Muscle of leg (tissue), 3 donors: ENCODE measurements at regions not wholly inside any gene's neighbourhood (a gene's known extent, or its start where the extent isn't known, plus 50 kb on each side); places are given as distances from the start of the nearest gene placed in this dataset.
A peak's percentile ranks its signal among the peaks of the same experiment; 100 is the strongest.
"Not testable (repeated sequence)": the region's sequence is repeated elsewhere in the genome, so short reads cannot be mapped to it uniquely, and the experiment has no call there.

Experiments used
- DNase-seq: peaks from one replicate; pipeline ENCODE4 v3.0.0; 2013
- H3K27ac ChIP-seq: one replicate; pipeline ENCODE4 v1.5.1; 2013; ENCODE audit warnings: mild to moderate bottlenecking, low read length, control low read depth
- H3K27me3 ChIP-seq: one replicate; pipeline ENCODE4 v1.6.1; 2013; ENCODE audit warnings: low read length; ENCODE audit not compliant: control insufficient read depth, insufficient read depth
- H3K36me3 ChIP-seq: one replicate; pipeline ENCODE4 v1.6.1; 2013; ENCODE audit warnings: low read length; ENCODE audit not compliant: control insufficient read depth, insufficient read depth
- H3K4me1 ChIP-seq: one replicate; pipeline ENCODE4 v1.6.1; 2013; ENCODE audit warnings: low read length; ENCODE audit not compliant: control insufficient read depth, insufficient read depth
- H3K4me3 ChIP-seq: one replicate; pipeline ENCODE4 v1.5.1; 2013; ENCODE audit warnings: low read length, control low read depth
- H3K9me3 ChIP-seq: replicated peaks from 2 replicates; pipeline ENCODE4 v1.6.1; 2013; ENCODE audit warnings: low read depth, low read length; ENCODE audit not compliant: control insufficient read depth
- WGBS: methylation state at CpG from one replicate; pipeline ENCODE4 v1.1.5; 2013; ENCODE audit warnings: missing lambda C conversion rate; ENCODE audit not compliant: insufficient coverage; 5-methylcytosine and 5-hydroxymethylcytosine counted together

- DNase-seq: no peak
- H3K27ac ChIP-seq: no peak overlapping the region
- H3K9me3 ChIP-seq: no peaks in the 10 kb centered on the region
- no peak overlapping the region for H3K4me3 ChIP-seq
- no peaks in the 10 kb centered on the region for H3K27me3 ChIP-seq
- WGBS: 71% methylated on average over 1 of the region's 2 CpGs
- H3K36me3 ChIP-seq: no peaks in the 10 kb centered on the region
- H3K4me1 ChIP-seq: no peaks in the 10 kb centered on the region
Measured at GRCh38 chr16:26382586-26382985, 684.1 kb upstream of the C16orf82 start.

- DNase-seq: no peak
- no peaks in the 10 kb centered on the region for H3K4me1 ChIP-seq
- H3K27ac ChIP-seq: no peak overlapping the region
- no peak overlapping the region for H3K4me3 ChIP-seq
- WGBS: no CpG with 5 or more reads among the region's 3 CpGs
- no peaks in the 10 kb centered on the region for H3K27me3 ChIP-seq
- H3K9me3 ChIP-seq: no peaks in the 10 kb centered on the region
- H3K36me3 ChIP-seq: no peaks in the 10 kb centered on the region
Measured at GRCh38 chr16:26386096-26386495, 680.6 kb upstream of the C16orf82 start.

- no peaks in the 10 kb centered on the region for H3K9me3 ChIP-seq
- no peak overlapping the region for H3K27ac ChIP-seq
- no peak overlapping the region for H3K4me3 ChIP-seq
- H3K27me3 ChIP-seq: no peaks in the 10 kb centered on the region
- H3K4me1 ChIP-seq: no peaks in the 10 kb centered on the region
- no peak for DNase-seq
- no peaks in the 10 kb centered on the region for H3K36me3 ChIP-seq
Measured at GRCh38 chr16:26391833-26392232, 674.9 kb upstream of the C16orf82 start.

- no peaks in the 10 kb centered on the region for H3K9me3 ChIP-seq
- WGBS: no CpG with 5 or more reads among the region's 5 CpGs
- H3K4me1 ChIP-seq: no peaks in the 10 kb centered on the region
- no peak overlapping the region for H3K27ac ChIP-seq
- H3K36me3 ChIP-seq: no peaks in the 10 kb centered on the region
- no peak overlapping the region for H3K4me3 ChIP-seq
- H3K27me3 ChIP-seq: no peaks in the 10 kb centered on the region
- no peak for DNase-seq
Measured at GRCh38 chr16:26394409-26394808, 672.3 kb upstream of the C16orf82 start.

- DNase-seq: no peak
- H3K27ac ChIP-seq: no peak overlapping the region
- WGBS: 83% methylated on average over 13 of the region's 13 CpGs
- H3K27me3 ChIP-seq: no peaks in the 10 kb centered on the region
- H3K9me3 ChIP-seq: no peaks in the 10 kb centered on the region
- H3K36me3 ChIP-seq: no peaks in the 10 kb centered on the region
- no peak overlapping the region for H3K4me3 ChIP-seq
- no peaks in the 10 kb centered on the region for H3K4me1 ChIP-seq
Measured at GRCh38 chr16:26395700-26396099, 671.0 kb upstream of the C16orf82 start.

- DNase-seq: peak; percentile 12
- 29% methylated on average over 2 of the region's 3 CpGs for WGBS
- H3K27me3 ChIP-seq: no peaks in the 10 kb centered on the region
- H3K4me3 ChIP-seq: no peak overlapping the region
- no peak overlapping the region for H3K27ac ChIP-seq
- H3K4me1 ChIP-seq: no peaks in the 10 kb centered on the region
- H3K9me3 ChIP-seq: no peaks in the 10 kb centered on the region
- no peaks in the 10 kb centered on the region for H3K36me3 ChIP-seq
Measured at GRCh38 chr16:26396511-26397235, 670.1 kb upstream of the C16orf82 start.

- Histone ChIP-seq H3K9me3 (no peaks in the 10 kb centered on the region), H3K4me3 (no peak overlapping the region), H3K27ac (no peak overlapping the region), H3K4me1 (no peaks in the 10 kb centered on the region), H3K36me3 (no peaks in the 10 kb centered on the region), H3K27me3 (no peaks in the 10 kb centered on the region)
- peak; percentile 24 for DNase-seq
- no CpG with 5 or more reads among the region's 3 CpGs for WGBS
Measured at GRCh38 chr16:26413780-26414179, 652.9 kb upstream of the C16orf82 start.

GRCh38 chr16:26419458-26419857 is 647.3 kb upstream of the C16orf82 start:
- not testable (repeated sequence) for H3K36me3 ChIP-seq, H3K27ac ChIP-seq, H3K4me3 ChIP-seq, H3K4me1 ChIP-seq, H3K27me3 ChIP-seq, H3K9me3 ChIP-seq, DNase-seq
- WGBS: 68% methylated on average over 8 of the region's 8 CpGs

- Histone ChIP-seq H3K4me1 (no peaks in the 10 kb centered on the region), H3K27ac (no peak overlapping the region), H3K9me3 (no peaks in the 10 kb centered on the region), H3K4me3 (no peak overlapping the region), H3K36me3 (no peaks in the 10 kb centered on the region), H3K27me3 (no peaks in the 10 kb centered on the region)
- DNase-seq: no peak
- WGBS: no CpG with 5 or more reads among the region's 2 CpGs
Measured at GRCh38 chr16:26430618-26431017, 636.1 kb upstream of the C16orf82 start.

GRCh38 chr16:26433807-26434206 is 632.9 kb upstream of the C16orf82 start:
- H3K27ac ChIP-seq: no peak overlapping the region
- no CpG with 5 or more reads among the region's 2 CpGs for WGBS

GRCh38 chr16:26441178-26441577 is 625.5 kb upstream of the C16orf82 start:
- Histone ChIP-seq H3K27me3 (no peaks in the 10 kb centered on the region), H3K4me3 (no peak overlapping the region), H3K36me3 (no peaks in the 10 kb centered on the region), H3K4me1 (no peaks in the 10 kb centered on the region), H3K27ac (no peak overlapping the region), H3K9me3 (no peaks in the 10 kb centered on the region)
- DNase-seq: no peak
- WGBS: no CpG with 5 or more reads among the region's 3 CpGs

More at GRCh38 chr16:26433807-26434206, 632.9 kb upstream of the C16orf82 start:
- DNase-seq: no peak
- no peaks in the 10 kb centered on the region for H3K9me3 ChIP-seq
- no peaks in the 10 kb centered on the region for H3K27me3 ChIP-seq
- H3K4me1 ChIP-seq: no peaks in the 10 kb centered on the region
- no peaks in the 10 kb centered on the region for H3K36me3 ChIP-seq
- H3K4me3 ChIP-seq: no peak overlapping the region
